SIG-M5 (cell line): ENCODE measurements at regions not wholly inside any gene's neighbourhood (a gene's known extent, or its start where the extent isn't known, plus 50 kb on each side); places are given as distances from the start of the nearest gene placed in this dataset.
A peak's percentile ranks its signal among the peaks of the same experiment; 100 is the strongest.

ENCODE experiments used
- DNase-seq: peaks from one replicate; lab custom pipeline; 2025; lab: John Stamatoyannopoulos, UW

DNA sequence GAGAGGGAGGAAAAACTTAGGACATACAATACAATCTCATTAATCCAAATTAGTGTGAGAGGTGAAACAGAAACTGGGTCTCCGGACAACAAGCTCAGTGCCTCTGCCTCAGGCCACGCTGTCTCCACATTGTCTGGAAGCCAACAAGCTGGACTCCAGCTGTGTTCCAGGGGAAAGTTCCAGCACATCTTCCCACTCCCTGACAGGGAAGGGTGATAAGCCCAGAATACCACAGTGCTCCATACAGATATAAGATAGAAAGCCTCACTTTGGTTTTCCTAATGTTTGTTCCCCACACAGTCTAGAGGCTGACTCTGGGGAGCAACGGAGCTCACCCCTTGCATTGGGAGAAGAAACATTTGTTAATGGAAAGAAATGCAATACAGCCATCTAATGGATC is 117.1 kb upstream of the SPTLC3 start:
- no peak for DNase-seq

DNA sequence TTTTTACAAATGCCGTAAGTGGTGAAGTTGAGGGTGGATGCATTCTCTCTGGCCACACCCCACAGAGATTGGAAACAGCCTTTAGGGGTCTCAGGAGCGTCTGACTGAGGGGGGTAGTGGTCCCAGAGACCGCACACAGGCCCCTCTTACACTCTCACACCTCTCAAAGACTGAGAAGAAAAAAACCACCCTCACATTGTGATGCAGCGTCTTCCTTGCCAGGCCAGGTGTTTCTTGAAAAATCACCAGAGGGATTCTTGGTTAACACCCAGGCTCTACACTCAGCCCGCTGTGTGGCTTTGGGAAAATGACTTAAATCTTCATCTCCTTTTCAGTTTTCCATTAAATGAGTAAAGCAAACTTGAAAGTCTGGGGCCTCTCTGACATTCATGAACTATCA is 115.8 kb upstream of the SPTLC3 start:
- DNase-seq = no peak

DNA sequence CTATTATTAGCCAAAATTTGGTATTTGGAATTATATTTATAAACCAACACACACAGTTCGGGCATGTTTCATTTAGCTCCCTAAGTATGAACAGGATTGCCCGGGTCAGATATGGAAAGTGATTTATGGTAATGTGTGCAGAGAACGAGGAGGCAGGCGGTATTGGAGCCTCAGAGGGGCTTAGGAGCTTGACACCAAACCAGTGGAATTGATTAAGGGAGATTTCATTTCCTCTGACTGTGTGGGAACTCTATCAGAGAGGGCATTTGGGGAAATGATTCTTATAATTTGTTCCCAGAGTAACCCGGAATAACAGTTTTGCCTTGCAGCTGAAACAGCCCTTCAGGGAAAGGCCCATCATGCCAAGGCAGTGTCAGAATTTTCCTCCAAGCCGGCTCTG is 115.1 kb upstream of the SPTLC3 start:
- DNase-seq = no peak

DNA sequence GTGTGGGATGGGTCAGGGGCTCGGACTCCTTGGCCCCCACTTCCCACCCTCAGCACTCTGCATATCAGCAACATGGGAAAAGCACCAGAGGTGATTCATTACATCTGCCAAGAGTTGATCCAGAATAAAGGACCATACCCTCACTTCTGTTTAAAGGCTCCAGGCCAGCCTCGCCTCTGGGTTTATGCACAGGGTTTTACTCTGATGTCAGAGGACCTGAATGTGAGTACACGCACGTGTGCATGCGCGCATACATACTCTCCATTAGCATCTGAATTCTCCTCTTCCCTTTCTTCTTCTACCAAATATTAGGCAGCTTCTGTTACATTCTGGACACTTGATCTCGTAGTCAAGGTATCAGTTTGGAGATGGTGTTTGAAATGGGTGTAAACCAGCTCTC is 114.7 kb upstream of the SPTLC3 start:
- DNase-seq = no peak

DNA sequence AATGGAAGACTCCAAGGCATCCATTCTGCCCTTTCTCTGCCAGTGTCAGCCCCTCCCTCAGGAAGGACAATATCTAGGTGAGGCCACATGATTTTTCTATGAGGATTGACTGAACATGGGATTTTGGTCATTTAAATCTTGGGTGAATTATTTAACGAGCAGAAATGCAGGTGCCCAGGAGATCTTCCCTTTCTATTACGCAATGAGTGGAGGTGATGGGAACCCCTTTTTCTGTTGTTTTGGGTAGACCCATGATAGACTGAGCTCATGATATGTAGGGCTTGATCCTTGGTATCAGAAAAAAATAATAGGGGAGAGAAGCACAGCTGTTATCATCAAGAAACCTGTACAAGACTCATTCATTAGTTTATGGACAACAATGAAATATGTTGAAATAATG is 112.6 kb upstream of the SPTLC3 start:
- DNase-seq = no peak

DNA sequence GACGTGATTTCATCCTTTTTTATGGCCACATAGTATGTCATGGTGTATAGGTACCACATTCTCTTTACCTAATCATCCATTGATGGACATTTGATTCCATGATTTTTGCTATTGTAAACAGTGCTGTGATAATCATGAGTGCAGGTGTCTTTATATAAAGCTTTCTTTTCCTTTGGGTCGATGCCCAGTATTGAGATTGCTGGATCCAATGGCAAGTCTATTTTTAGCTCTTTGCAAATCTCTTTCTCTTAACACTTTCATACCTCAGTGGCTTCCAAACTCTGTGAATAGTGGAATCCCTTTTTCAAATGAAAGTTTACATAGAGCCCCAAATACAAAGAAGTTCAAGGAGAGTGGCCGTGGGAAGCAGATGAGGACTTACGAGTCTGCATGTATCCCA is 105.8 kb upstream of the SPTLC3 start:
- DNase-seq = no peak

DNA sequence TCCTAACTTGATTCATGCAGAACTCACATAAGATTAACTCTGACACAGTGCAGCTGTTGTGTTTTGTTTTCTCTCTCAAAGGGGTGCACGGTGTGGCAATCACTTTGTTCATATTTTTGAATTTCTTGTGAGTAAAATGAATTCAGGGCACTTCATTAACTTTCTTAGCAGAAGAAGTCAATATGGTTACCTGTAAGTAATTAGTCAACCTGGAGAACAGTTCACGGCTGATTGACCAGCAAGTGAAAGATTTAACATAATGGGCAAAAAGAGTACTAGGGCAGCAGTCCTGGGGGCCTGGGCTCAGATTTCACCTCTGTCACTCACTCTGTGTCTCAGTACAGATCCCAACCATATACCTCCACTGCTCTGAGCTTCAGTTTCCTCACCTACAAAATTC is 102.4 kb upstream of the SPTLC3 start:
- DNase-seq = no peak

DNA sequence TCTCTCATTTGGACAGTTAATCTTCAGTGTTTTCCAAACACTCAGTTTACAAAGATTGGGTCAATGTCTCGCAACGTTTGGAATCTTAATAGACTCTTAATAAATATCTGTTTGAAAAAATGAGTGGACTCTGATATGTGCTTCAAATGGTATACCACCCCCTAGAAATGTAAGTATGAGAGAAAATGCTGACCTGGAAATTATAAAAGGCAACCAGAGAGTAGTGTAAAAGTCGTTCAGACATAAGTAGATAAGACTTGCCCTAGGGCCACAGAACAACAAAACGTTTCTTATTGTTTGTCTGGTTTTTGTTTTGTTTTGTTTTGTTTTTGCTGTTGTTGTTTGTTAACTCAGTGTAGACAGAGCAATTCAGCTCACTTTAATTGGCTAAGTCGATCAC is 97.4 kb upstream of the SPTLC3 start:
- no peak for DNase-seq

DNA sequence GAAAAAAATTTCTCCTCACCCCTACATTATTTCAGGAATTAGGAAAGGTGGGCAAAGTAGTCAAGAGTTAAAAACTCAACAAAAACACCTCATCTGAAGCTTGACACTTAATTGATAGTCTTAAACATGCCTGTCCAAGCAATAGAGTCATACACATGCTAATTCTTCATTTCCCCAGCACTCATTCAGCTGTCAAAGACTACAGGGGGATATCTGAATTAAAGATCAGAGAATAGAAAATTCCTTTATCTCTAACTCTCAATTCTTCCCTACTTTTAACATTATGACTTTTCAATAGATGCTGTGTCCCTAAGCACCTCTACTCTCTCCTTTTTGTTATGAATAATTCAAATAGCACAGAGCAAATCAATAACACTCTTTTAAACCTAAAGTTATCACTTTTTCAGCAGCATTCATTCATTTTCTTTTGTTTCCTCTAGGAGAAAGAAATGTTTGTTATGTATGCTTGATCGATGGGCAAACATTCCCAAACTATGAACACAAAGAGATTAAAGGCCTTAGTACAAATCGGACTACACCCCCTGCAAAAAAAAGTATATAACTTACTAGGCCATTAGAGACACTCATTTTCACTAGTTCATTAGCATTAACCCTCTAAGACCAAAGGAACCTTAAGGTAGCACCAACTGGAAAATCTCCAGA is 94.9 kb upstream of the SPTLC3 start:
- DNase-seq = no peak

DNA sequence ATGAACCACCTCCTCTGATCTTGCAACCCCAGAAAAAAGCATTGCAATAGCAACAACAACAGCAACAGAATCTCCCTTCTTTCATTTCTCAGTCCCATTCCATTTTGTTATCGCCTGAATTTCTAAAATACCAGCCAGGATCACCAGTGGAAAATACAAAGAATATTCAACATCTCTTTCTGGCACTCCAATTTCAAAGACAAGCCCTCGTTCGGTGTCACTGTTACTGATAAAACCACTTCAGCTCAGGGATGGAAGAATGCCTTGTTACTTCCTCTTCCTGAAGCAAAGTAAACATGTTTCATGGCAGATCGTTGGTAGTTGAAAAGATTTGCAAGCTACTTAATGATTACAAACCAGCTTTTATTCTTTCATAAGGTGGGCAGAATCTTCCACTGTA is 94.0 kb upstream of the SPTLC3 start:
- no peak for DNase-seq

DNA sequence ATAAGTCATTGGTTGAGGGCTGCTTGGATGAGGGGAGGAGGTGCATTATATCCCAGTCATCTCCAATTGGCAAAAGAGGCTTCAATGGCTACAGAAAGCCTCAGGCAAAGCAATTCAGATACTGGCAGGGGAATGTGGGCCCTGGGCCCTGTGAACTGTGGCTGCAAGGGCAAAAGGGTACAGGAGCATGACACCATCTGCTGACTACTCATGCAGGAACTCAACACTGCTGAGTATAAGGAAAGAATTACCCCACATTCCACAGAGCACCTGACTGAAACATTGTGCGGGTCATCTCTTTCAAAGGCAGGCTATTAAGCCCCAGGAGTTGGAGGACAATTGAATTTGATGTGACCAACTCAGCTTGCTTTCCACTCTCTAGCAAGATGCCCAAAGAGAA is 92.1 kb upstream of the SPTLC3 start:
- no peak for DNase-seq

DNA sequence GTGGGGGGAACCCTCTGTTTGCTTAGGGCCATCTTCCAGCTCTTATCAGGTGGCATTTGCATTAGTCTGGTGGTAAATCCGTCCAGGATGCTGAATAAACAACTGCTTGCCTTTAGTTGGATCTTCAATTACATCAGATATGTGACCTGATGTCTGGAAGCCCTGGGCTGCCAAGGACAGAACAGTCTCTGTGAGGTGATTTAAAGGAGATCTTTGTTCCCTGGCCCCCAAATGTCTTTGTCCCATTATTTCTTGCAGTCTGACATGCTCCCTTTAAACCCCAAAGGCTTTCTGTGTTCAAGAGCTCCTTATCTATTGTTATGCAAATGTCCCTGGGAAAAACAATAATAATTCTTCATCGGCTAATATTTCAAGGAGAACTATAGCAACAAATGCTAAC is 84.6 kb upstream of the SPTLC3 start:
- no peak for DNase-seq

DNA sequence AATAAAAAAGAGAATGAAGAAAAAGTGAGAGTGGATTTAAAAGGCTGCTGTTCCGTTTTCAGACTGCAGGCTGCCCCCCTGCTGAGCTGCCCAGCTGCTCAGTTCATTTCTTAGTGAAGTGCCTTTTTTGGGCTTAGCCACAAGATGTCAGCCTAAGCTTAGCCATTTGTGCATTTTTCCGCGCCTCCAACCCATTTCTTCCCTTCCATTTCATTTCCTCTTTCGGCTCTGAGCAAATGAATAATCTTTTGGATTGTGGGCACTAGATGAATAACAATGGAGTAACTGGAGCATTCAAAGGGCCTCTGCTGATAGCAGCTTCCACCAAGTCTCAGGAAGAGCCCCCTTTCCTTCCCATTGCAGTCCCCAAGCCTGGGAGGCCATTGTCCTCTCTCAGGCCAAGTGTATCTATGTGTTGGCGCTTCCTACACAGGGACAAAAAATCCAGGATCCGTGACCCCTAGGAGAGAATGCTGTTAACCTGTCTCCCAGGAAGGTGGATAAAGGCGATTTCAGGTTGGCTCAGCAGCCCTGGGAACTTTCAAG is 83.5 kb upstream of the SPTLC3 start:
- DNase-seq = peak; percentile 67

DNA sequence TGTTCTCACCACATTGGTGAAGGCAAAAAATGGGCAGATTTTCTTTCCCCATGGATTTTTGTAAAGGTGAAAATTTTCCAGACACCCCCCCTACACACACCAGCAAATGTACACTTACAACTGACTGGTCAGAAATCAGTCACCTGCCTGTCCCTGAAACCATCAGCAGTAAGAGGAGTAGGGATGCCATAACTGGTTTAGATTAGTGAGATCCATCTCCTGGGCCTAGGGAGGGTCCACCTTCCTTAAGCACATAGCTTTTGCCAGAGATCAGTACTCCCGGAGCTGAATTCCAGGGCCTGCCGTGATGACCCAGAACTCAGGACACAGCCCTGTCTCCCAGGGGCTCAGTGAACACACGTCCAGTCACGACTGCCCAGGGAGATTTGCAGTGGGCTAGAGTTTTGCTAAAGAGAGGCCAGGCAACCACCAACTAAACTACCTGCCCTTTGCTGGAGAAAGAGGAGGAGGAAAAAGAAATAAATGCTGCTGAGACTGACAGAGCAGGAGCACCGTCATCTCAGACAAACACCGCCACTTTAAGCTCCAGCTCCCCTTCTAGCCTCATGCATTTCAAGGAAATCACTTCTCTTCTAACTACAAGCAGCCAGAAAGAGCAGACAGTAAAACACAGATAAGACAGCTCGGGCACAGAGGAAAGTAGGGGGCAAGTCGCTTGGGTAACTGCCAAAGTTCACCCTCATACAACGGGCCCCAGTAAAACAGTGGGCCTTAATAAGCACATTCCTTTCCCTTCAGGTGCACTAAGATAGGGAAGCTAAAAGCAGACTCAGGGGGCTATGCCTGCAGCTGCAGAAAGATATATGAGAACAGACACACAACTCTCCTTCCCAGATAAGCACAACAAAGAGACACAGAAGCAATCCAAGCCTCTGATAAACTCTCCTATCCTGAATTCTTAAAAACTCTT is 82.6 kb upstream of the SPTLC3 start:
- no peak for DNase-seq

DNA sequence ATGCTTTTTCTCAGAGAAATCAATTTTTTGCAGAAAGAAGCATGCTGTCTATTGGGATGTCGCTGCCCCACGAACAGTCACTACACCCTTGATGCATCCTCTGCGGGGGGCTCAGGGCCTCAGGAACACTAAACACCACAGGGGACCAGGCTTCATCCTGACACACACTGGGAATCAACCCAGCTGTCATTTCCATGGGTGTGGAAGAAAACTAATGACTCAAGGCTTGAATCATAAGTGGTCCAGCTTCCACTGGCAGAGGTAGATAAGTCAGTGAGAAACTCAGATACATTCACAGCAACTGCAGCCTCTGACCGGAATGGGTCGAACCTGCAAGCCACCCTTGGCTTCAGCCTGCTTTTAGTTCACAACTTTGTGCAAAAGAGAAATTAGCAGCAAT is 81.3 kb upstream of the SPTLC3 start:
- no peak for DNase-seq

DNA sequence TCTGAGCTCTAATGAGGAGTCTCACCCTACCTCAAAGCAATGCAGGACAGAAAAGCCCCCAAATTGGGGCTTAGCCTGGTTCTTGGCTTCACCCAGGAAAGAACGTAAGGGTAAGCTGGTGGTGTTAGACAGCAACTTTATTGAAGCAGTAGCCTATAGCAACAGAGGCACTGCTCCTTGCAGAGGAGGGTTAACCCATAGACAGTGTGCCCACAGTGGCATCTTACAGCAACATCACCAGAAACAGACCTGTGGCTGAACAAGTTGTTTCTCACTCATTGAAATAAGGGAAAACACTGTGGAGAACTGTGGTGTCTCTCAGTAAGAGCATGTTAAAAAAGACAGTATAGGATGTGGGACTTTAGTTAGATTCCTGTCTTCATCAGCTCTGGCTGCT is 80.4 kb upstream of the SPTLC3 start:
- no peak for DNase-seq

DNA sequence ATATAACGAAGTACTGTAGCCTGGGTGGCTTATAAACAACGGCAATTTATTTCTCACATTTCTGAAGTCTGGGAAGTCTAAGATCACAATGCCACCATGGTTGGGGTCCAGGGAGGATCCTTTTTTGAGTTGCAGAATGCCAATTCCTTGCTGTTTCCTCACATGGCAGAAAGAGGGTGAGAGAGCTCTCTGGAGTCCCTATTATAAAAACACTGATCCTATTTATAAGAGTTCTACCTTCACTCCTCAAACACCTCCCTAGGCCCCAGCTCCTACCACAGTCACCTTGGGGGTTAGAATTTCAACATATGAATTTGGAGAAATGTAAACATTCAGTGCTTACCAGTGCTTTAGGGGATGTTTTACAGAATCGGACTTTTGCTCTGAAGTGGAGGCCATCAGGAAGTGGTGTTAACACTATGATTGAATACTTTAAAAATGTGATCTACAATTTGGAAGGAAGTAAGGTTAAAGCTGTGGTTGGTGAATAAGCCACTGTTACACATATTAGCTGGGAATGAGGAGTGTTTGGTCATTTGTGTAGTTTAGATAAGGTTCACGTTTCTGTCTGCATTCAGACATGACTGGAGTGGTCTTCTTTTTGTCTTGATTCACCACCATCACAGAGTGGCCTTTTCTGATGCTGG is 79.9 kb upstream of the SPTLC3 start:
- no peak for DNase-seq

DNA sequence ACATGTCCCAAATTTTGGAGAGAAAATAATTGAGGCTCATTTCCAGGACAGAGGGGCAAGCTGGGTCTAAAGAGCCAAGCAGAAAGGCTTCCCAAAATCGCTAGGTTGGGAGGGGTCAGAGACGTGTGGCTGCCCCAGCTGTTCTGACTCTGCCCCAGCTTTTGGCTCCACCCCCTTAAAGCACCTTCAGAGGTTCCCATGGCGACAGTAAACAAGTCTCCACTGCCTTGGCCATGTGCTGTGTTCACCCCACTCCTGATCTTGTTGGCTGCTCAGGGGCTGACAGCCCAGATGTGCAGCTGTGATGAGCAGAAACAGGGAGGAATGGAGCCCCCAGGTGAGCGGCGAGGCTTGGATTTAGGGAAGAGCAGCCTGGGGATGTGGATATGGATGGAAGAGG is 72.8 kb upstream of the SPTLC3 start:
- DNase-seq = no peak

DNA sequence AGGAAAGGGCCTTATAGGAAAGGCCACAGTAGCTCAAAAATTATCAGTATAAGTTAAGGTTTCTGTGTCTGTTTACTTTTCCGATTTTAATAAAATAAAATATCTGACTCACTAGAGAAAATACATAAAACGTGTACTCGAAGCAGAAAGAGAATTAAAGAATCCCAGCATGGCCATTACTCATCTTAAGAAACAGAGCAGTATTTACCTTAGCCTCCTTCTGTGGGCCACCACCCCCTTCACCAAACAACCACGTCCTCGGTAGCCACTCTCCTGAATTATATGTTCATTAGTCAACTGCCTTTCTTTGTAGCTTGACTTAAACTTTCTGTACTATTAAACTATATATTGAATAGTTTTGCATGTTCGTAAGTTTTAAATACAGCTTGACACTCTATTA is 72.2 kb upstream of the SPTLC3 start:
- DNase-seq = no peak

DNA sequence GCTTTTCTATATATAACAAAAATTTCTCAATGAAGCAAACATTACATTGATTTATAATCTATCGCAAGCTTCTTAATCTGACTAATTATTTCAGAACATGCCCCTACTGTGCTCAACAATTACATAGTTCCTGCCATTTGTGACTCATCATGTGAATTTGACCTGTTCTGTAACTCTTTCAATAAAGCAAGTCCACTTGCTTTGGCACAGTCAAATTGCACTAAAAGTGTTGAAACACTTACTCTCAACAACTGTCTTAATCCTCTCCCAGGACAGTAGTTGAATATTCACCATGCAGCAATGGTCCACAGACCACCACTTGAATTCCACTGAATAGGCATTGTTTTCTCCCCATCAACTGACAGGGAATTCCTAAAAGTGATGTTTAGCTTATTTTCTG is 67.7 kb upstream of the SPTLC3 start:
- no peak for DNase-seq

DNA sequence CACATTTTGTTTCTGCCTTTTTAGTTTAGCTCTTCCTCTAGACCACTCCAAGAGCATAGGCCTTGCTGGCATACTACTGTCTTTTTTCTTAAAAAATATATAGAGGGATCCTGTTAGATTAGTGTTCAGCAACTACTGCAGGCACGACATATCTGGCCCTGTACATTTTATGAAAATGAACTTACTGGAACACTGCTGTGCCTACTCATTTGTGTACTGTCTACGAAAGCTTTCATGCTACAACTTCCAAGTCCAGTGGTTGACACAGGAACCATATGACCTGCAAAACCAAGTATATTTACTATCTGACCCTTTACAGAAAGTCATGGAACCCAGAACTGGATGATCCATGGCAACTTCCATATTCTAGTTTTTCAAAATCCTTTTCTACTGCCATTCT is 66.6 kb upstream of the SPTLC3 start:
- DNase-seq = no peak

DNA sequence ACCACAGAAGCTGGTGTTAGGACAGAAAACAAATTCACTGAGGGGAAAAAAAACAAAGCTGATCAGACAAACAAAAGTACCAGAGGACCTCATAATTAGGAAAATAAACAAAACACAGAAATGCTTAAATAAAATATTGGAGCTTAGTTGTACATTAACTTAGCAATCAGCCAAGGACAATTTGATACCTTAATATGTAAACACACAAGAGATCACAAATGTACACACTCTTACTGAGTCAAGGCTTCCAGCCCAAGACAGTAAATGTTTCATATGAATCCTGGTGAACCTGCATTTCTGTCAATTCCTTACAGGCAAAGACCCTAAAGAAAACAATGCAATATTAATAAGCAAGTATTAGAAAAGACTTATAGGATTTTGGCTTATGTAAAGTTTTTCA is 62.0 kb upstream of the SPTLC3 start:
- DNase-seq = no peak

DNA sequence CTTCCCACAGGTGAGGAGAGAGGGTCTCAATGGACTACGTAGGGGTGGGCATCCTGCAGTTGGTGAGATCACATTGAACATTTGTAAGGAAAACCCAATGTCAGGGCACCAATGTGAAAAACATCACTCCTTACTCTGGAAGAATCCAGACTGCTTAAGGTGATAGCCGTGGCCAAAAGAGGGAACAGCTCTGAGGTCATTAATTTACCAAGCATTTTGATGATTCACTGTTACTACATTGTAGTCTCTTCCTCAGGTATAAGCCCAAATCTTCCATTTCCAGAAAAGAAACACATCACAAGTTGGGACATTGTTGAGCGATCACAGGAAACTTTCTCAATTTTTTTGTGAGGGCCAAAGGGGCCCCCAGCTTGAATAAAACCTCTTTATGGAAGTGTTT is 61.1 kb upstream of the SPTLC3 start:
- no peak for DNase-seq
